GM18867 (cell line): ENCODE measurements at regions not wholly inside any gene's neighbourhood (a gene's known extent, or its start where the extent isn't known, plus 50 kb on each side); places are given as distances from the start of the nearest gene placed in this dataset.

Experiments used
- ATAC-seq: cut with Tn5 transposase; IDR thresholded peaks from one replicate; pipeline ENCODE4 v1.9.1; 2021; ENCODE audit warnings: mild to moderate bottlenecking, moderate library complexity; ENCODE audit not compliant: unreplicated experiment

- ATAC-seq: no peak
Observed at GRCh38 chr13:40271931-40272775, 394.3 kb downstream of the FOXO1 start.

- ATAC-seq: no peak
Observed at GRCh38 chr13:40272776-40273139, 393.7 kb downstream of the FOXO1 start.

- ATAC-seq: no peak
Observed at GRCh38 chr13:40273253-40274025, 393.0 kb downstream of the FOXO1 start.

GRCh38 chr13:40274103-40274502 lies 392.3 kb downstream of the FOXO1 start:
- no peak for ATAC-seq

GRCh38 chr13:40275155-40275554 lies 391.3 kb downstream of the FOXO1 start:
- ATAC-seq: no peak

- no peak for ATAC-seq
Observed at GRCh38 chr13:40275636-40276035, 390.8 kb downstream of the FOXO1 start.

GRCh38 chr13:40283666-40284065 lies 382.8 kb downstream of the FOXO1 start:
- ATAC-seq: no peak

- ATAC-seq: no peak
Observed at GRCh38 chr13:40285634-40286033, 380.8 kb downstream of the FOXO1 start.

GRCh38 chr13:40287428-40287827 lies 379.0 kb downstream of the FOXO1 start:
- ATAC-seq: no peak

GRCh38 chr13:40288259-40288658 lies 378.2 kb downstream of the FOXO1 start:
- ATAC-seq: no peak

GRCh38 chr13:40290758-40291157 lies 375.7 kb downstream of the FOXO1 start:
- no peak for ATAC-seq

GRCh38 chr13:40292108-40292507 lies 374.3 kb downstream of the FOXO1 start:
- no peak for ATAC-seq

GRCh38 chr13:40292536-40292935 lies 373.9 kb downstream of the FOXO1 start:
- no peak for ATAC-seq

- no peak for ATAC-seq
Observed at GRCh38 chr13:40302351-40302750, 364.1 kb downstream of the FOXO1 start.

GRCh38 chr13:40304391-40304790 lies 362.1 kb downstream of the FOXO1 start:
- no peak for ATAC-seq

GRCh38 chr13:40306817-40307216 lies 359.6 kb downstream of the FOXO1 start:
- ATAC-seq: no peak

- ATAC-seq: no peak
Observed at GRCh38 chr13:40309881-40310280, 356.6 kb downstream of the FOXO1 start.

- no peak for ATAC-seq
Observed at GRCh38 chr13:40311356-40312101, 354.9 kb downstream of the FOXO1 start.

GRCh38 chr13:40313269-40314200 lies 352.9 kb downstream of the FOXO1 start:
- no peak for ATAC-seq

GRCh38 chr13:40315416-40316064 lies 350.9 kb downstream of the FOXO1 start:
- no peak for ATAC-seq
